H9 (cell line): ENCODE measurements at regions not wholly inside any gene's neighbourhood (a gene's known extent, or its start where the extent isn't known, plus 50 kb on each side); places are given as distances from the start of the nearest gene placed in this dataset.

Source experiments
- DNase-seq: peaks from one replicate; pipeline ENCODE4 v3.0.0-alpha.2; 2017
- H2AFZ ChIP-seq: one replicate; pipeline ENCODE4 v1.6.1; 2013; ENCODE audit warnings: mild to moderate bottlenecking, low read length, control low read depth, moderate library complexity
- H2AK5ac ChIP-seq: 2 replicates; pipeline ENCODE4 v1.6.1; 2013; ENCODE audit warnings: low read length, control low read depth, mixed read lengths; ENCODE audit not compliant: insufficient read length
- H2BK120ac ChIP-seq: one replicate; pipeline ENCODE4 v1.6.1; 2013; ENCODE audit warnings: low read depth, mild to moderate bottlenecking, low read length, control low read depth, inconsistent platforms; ENCODE audit not compliant: poor library complexity, severe bottlenecking
- H2BK12ac ChIP-seq: 2 replicates; pipeline ENCODE4 v1.6.1; 2013; ENCODE audit warnings: low read length, control low read depth, mixed read lengths, low read depth; ENCODE audit not compliant: insufficient read length
- H2BK15ac ChIP-seq: 2 replicates; pipeline ENCODE4 v1.6.1; 2013; ENCODE audit warnings: low read depth, low read length, control low read depth
- H2BK20ac ChIP-seq: one replicate; pipeline ENCODE4 v1.6.1; 2013; ENCODE audit warnings: low read depth, mild to moderate bottlenecking, low read length, control low read depth, inconsistent platforms; ENCODE audit not compliant: poor library complexity, severe bottlenecking
- H2BK5ac ChIP-seq: 2 replicates; pipeline ENCODE4 v1.6.1; 2013; ENCODE audit warnings: low read length, control low read depth, mixed read lengths; ENCODE audit not compliant: insufficient read length
- H3K14ac ChIP-seq: 2 replicates; pipeline ENCODE4 v1.6.1; 2013; ENCODE audit warnings: low read length, control low read depth; ENCODE audit not compliant: insufficient read depth
- H3K18ac ChIP-seq: 2 replicates; pipeline ENCODE4 v1.6.1; 2013; ENCODE audit warnings: low read depth, mild to moderate bottlenecking, mixed read lengths, low read length, control low read depth; ENCODE audit not compliant: insufficient read length
- H3K23ac ChIP-seq: 2 replicates; pipeline ENCODE4 v1.6.1; 2013; ENCODE audit warnings: low read length, control low read depth, mixed read lengths, low read depth; ENCODE audit not compliant: insufficient read length
- H3K23me2 ChIP-seq: 2 replicates; pipeline ENCODE4 v1.6.1; 2013; ENCODE audit warnings: low read depth, mild to moderate bottlenecking, mixed read lengths, low read length, control low read depth; ENCODE audit not compliant: insufficient read length, poor library complexity, severe bottlenecking
- H3K27ac ChIP-seq: 2 replicates; pipeline ENCODE4 v1.5.1; 2013; ENCODE audit warnings: low read length, control low read depth, mixed read lengths, low read depth; ENCODE audit not compliant: insufficient read length
- H3K27me3 ChIP-seq: 2 replicates; pipeline ENCODE4 v1.6.1; 2013; ENCODE audit warnings: low read length, control low read depth, inconsistent platforms; ENCODE audit not compliant: insufficient read depth
- H3K4ac ChIP-seq: 2 replicates; pipeline ENCODE4 v1.6.1; 2013; ENCODE audit warnings: low read depth, mild to moderate bottlenecking, control low read depth, inconsistent platforms, low read length, moderate library complexity
- H3K4me1 ChIP-seq: 2 replicates; pipeline ENCODE4 v1.6.1; 2013; ENCODE audit warnings: low read length, control low read depth, inconsistent platforms; ENCODE audit not compliant: insufficient read depth
- H3K4me2 ChIP-seq: 2 replicates; pipeline ENCODE4 v1.6.1; 2013; ENCODE audit warnings: low read length, control low read depth, mixed read lengths; ENCODE audit not compliant: insufficient read length, insufficient read depth
- H3K56ac ChIP-seq: 2 replicates; pipeline ENCODE4 v1.6.1; 2013; ENCODE audit warnings: low read depth, mild to moderate bottlenecking, mixed read lengths, low read length, control low read depth; ENCODE audit not compliant: insufficient read length
- H3K79me1 ChIP-seq: 2 replicates; pipeline ENCODE4 v1.6.1; 2013; ENCODE audit warnings: low read depth, mild to moderate bottlenecking, moderate library complexity, low read length, control low read depth, inconsistent platforms; ENCODE audit not compliant: insufficient read depth, poor library complexity, severe bottlenecking
- H3K79me2 ChIP-seq: 2 replicates; pipeline ENCODE4 v1.6.1; 2013; ENCODE audit warnings: low read length, control low read depth, inconsistent platforms; ENCODE audit not compliant: insufficient read depth
- H3K9ac ChIP-seq: 2 replicates; pipeline ENCODE4 v1.6.1; 2013; ENCODE audit warnings: low read length, control low read depth, mixed read lengths; ENCODE audit not compliant: insufficient read length; ENCODE audit errors: extremely low read depth
- H3K9me3 ChIP-seq: one replicate; pipeline ENCODE4 v1.6.1; 2013; ENCODE audit warnings: low read depth, low read length, inconsistent platforms; ENCODE audit not compliant: control insufficient read depth
- H3T11ph ChIP-seq: one replicate; pipeline ENCODE4 v1.6.1; 2013; ENCODE audit warnings: mild to moderate bottlenecking, low read length, control low read depth, inconsistent platforms
- H4K20me1 ChIP-seq: one replicate; pipeline ENCODE4 v1.6.1; 2013; ENCODE audit not compliant: control insufficient read depth, insufficient read length, insufficient read depth
- H4K5ac ChIP-seq: 2 replicates; pipeline ENCODE4 v1.6.1; 2013; ENCODE audit warnings: low read depth, mild to moderate bottlenecking, mixed read lengths, low read length, control low read depth; ENCODE audit not compliant: insufficient read length
- H4K8ac ChIP-seq: replicated peaks from 2 replicates; pipeline ENCODE4 v1.6.1; 2013; ENCODE audit warnings: low read length, control low read depth, mixed read lengths, low read depth; ENCODE audit not compliant: insufficient read length
- H4K91ac ChIP-seq: 2 replicates; pipeline ENCODE4 v1.6.1; 2013; ENCODE audit warnings: low read depth, mild to moderate bottlenecking, moderate library complexity, mixed read lengths, low read length, control low read depth; ENCODE audit not compliant: insufficient read length
- H3K27ac Mint-ChIP-seq, 3 experiments: 2 replicates in 2 of 3; 3 replicates in 1 of 3; pipeline ENCODE4 v1.8.0; 2020 to 2021; ENCODE audit warnings: mixed read lengths in 3 of 3, mild to moderate bottlenecking in 1 of 3, moderate library complexity in 1 of 3
- H3K27me3 Mint-ChIP-seq: 2 replicates; pipeline ENCODE4 v1.8.0; 2021; ENCODE audit warnings: low read depth, mild to moderate bottlenecking, moderate library complexity, mixed read lengths
- H3K36me3 Mint-ChIP-seq, 3 experiments: 2 replicates in 2 of 3; 3 replicates in 1 of 3; pipeline ENCODE4 v1.8.0; 2020 to 2021; ENCODE audit warnings: low read depth in 3 of 3, mixed read lengths in 3 of 3; ENCODE audit not compliant: insufficient read depth in 1 of 3
- H3K4me1 Mint-ChIP-seq, 2 experiments: 2 replicates each; pipeline ENCODE4 v1.8.0; 2020; ENCODE audit warnings: mixed read lengths in 2 of 2
- H3K4me3 Mint-ChIP-seq, 2 experiments: 2 replicates in 1 of 2; 3 replicates in 1 of 2; pipeline ENCODE4 v1.8.0; 2020 to 2021; ENCODE audit warnings: mild to moderate bottlenecking in 2 of 2, mixed read lengths in 2 of 2, moderate library complexity in 1 of 2
- H3K9me3 Mint-ChIP-seq, 2 experiments: 2 replicates in 1 of 2; 3 replicates in 1 of 2; pipeline ENCODE4 v1.8.0; 2020; ENCODE audit warnings: mild to moderate bottlenecking in 2 of 2, mixed read lengths in 2 of 2, moderate library complexity in 1 of 2
- CTCF ChIP-seq: fragments of 200-600 bp; sonication (generic); conservative IDR thresholded peaks from 3 replicates; pipeline ENCODE4 v1.8.0; 2021; ENCODE audit warnings: antibody characterized with exemption, mild to moderate bottlenecking
- WGBS: extraction: QIAGEN DNeasy Blood & Tissue Kit; methylation state at CpG from one replicate; pipeline ENCODE4 v1.1.7; 2013; ENCODE audit warnings: missing lambda C conversion rate, low lambda C conversion rate, mixed read lengths; ENCODE audit not compliant: insufficient read length; ENCODE audit errors: extremely low coverage; 5-methylcytosine and 5-hydroxymethylcytosine counted together

DNA sequence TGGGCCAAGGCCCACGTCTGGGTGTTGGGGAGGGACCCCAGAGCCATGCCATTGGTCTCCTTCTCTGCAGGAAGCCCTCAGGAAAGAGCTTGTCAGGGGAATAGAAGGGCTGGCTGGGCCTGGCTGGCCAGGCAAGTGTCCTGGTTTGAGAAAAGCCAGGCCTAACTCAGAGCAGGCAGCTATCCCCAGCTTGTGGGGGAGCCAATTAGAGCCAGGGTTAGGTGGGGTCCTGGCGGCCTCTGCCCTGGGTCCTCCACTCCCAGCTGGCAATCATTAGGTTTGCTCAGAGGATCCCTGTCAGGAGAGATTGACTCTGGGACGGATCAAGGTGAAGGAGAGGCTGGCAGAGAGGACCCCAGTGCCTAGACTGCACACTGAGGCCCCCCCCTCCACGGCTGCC, 64.8 kb downstream of the PJA1 start:
- no peak overlapping the region for H2BK15ac ChIP-seq
- TF ChIP-seq CTCF: no peak
- no peak overlapping the region for H3T11ph ChIP-seq
- no peaks in the 10 kb centered on the region for H3K79me1 ChIP-seq
- no peak overlapping the region for H3K4me3 Mint-ChIP-seq
- H4K91ac ChIP-seq: no peak overlapping the region
- H3K4me1 ChIP-seq: no peaks in the 10 kb centered on the region
- no peak overlapping the region for H2AK5ac ChIP-seq
- H3K4me2 ChIP-seq: no peak overlapping the region
- peaks cover 11% of the 10 kb centered on the region for H3K27me3 Mint-ChIP-seq
- no peak overlapping the region for H3K56ac ChIP-seq
- H3K18ac ChIP-seq: no peak overlapping the region
- H2AFZ ChIP-seq: no peak overlapping the region
- H2BK5ac ChIP-seq: no peak overlapping the region
- WGBS: no CpG with 5 or more reads among the region's 4 CpGs
- no peak overlapping the region for H3K27ac ChIP-seq
- no peak overlapping the region for H3K4ac ChIP-seq
- no peaks in the 10 kb centered on the region; the same call in 1 of the 2 replicates for H3K27me3 ChIP-seq
- H3K27ac Mint-ChIP-seq: no peak overlapping the region
- peaks cover 3 to 17% of the 10 kb centered on the region in 2 experiments for H3K4me1 Mint-ChIP-seq
- H3K79me2 ChIP-seq: no peaks in the 10 kb centered on the region
- no peak overlapping the region for H2BK20ac ChIP-seq
- no peak for DNase-seq
- H3K9me3 Mint-ChIP-seq: peaks cover 67 to 77% of the 10 kb centered on the region in 2 experiments
- no peak overlapping the region for H2BK12ac ChIP-seq
- no peaks in the 10 kb centered on the region for H4K20me1 ChIP-seq
- H3K23me2 ChIP-seq: no peaks in the 10 kb centered on the region
- H4K5ac ChIP-seq: no peak overlapping the region
- no peak overlapping the region for H3K14ac ChIP-seq
- H3K36me3 Mint-ChIP-seq: peaks cover 0 to 1% (median 0%) of the 10 kb centered on the region in 3 experiments; a peak in 2 of 7 replicates
- no peak overlapping the region for H4K8ac ChIP-seq
- no peaks in the 10 kb centered on the region for H3K9me3 ChIP-seq
- no peak overlapping the region for H2BK120ac ChIP-seq
- no peak overlapping the region for H3K23ac ChIP-seq
- no peak overlapping the region for H3K9ac ChIP-seq
